GM18858 (cell line): ENCODE measurements at regions not wholly inside any gene's neighbourhood (a gene's known extent, or its start where the extent isn't known, plus 50 kb on each side); places are given as distances from the start of the nearest gene placed in this dataset.
"Not testable (repeated sequence)": the region's sequence is repeated elsewhere in the genome, so short reads cannot be mapped to it uniquely, and the experiment has no call there.

Experiments used
- ATAC-seq: cut with Tn5 transposase; IDR thresholded peaks from one replicate; pipeline ENCODE4 v1.9.1; 2021; ENCODE audit not compliant: unreplicated experiment

DNA sequence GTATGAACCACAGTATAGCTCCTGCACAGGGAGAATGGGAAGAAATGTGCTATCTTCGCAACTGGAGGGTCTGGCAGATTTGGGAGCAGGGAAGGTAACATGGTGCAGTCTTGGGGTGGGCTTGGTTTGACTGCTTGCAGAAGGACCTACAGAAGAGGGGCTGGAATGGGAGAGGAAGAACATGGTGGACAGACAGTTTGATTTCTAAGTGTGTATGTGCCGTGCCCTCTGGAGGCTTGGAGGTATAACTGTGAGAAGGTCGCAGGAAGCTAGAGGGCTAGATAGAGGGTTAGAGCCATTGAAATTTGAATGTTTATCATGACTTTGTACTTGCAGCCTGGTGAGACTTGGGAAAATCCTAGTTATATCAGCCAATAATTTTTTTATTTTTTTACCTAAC is 169.2 kb downstream of the SQOR start:
- ATAC-seq = no peak

DNA sequence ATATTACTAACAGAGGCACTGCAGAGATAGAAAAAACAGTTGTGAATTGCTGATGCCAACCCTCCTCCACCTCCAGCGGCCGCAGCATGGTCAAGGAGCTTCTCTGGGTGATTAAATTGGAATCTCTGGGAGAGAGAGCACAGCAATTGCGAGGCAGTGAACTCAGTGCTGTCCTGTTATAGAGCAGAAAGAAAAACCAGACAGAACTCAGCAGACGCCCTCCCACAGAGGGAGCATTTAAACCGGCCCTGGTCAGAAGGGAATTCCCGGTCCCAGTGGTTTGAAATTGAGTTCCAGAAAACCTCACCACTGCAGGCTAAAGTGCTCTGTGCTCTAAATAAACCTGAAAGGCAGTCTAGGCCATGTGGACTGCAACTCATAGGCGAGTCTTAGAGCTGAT is 175.4 kb downstream of the SQOR start:
- ATAC-seq = no peak

GRCh38 chr15:45812200-45812599 is 177.4 kb downstream of the SQOR start:
- ATAC-seq = no peak

DNA sequence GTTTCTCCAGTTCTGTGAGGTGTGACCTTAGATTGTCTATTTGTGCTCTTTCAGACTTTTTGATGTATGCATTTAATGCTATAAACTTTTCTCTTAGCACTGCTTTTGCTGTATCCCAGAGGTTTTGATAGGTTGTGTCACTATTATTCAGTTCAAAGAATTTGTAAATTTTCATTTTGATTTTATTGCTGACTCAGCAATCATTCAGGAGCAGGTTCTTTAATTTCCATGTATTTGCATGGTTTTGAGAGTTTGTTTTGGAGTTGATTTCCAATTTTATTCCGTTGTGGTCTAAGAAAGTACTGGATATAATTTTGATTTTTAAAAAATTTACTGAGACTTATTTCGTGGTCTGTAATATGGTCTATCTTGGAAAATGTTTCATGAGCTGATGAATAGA is 182.7 kb downstream of the SQOR start:
- ATAC-seq = not testable (repeated sequence)

GRCh38 chr15:45821390-45821789 is 186.6 kb downstream of the SQOR start:
- no peak for ATAC-seq

DNA sequence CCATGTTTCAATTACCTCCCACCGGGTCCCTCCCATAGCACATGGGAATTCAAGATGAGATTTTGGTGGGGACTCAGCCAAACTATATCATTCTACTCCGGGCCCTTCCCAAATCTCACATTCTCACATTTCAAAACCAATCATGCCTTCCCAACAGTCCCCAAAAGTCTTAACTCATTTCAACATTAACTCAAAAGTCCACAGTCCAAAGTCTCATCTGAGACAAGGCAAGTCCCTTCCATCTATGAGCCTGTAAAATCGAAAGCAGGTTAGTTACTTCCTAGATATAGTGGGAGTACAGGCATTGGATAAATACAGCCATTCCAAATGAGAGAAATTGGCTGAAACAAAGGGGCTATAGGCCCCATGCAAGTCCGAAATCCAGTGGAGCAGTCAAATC is 188.1 kb downstream of the SQOR start:
- ATAC-seq = not testable (repeated sequence)

DNA sequence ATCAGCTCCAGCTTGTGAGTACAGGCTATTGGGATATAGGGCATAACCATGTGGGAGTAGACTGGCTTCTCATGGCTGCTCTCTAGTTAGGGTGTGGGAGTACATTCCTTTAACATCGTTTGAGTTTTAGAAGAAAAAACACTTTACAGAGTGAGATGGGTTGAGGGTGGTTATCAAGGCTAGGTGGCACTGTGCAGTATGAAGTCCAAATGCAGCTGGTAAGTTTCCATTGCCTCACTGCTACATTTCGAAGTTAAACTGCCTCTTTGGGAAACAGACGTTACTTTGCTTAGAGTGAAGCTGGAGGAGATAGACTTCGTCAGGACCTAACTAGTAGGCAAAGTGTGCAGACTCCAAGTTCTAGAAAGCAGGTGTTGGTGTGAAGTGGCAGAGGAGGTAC is 192.4 kb downstream of the SQOR start:
- ATAC-seq = no peak

DNA sequence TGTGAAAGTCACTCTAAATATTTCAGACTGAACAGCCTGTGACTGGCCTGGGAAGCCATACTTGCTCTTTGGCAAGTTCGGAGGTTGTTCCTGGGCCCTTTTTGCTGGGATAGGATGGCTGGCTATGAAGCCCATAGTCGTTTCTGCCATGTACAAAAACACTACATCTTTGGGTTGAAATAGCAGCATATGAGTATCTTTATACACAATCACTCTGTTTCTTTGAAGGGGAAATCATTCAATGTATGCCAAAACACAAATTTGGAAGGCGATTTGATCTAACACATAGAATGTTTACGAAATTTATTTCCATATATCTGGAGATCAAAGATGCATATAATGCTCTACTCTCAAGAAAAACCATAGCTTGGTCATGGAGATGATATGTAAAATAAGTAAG is 192.9 kb downstream of the SQOR start:
- no peak for ATAC-seq

DNA sequence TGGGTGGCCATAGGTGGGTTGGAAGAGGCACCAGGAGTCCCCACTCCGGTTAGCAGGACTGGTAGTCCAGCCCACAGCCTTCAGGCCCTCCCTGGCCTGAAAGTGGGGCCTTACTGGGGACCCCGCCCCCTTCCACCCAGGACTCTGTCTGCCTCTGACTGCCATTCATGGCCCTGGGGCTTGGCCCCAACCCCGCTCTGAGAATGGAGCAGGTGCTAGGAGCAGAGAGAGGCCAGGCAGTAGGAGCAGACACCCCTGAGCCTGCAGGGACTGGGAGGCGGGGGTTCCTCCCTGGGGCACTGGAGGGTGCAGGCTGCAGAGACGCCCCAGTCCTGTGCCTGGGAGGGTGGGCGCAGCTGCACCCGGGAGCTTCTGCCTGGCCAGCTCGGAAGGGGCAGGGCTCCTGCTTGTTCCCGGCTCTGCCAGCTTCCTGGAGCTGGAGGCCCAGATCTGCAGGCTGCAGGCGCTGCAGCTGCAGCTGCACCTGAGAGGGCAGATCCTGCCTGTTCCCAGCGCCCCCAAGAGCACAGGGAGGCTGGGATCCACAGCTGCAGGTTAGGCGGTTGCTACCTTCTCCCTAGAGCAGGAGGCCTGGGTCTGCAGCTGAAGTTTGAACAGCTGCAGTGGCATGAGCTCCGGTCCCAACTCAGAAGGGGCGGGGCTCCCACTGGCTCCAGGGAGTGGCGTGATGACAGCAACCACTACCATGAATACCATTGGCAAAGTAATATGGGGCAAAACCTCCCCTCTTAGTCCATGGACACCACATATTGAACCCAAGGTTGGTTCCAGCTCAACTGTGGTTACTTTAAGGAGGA is 194.7 kb downstream of the SQOR start:
- no peak for ATAC-seq

DNA sequence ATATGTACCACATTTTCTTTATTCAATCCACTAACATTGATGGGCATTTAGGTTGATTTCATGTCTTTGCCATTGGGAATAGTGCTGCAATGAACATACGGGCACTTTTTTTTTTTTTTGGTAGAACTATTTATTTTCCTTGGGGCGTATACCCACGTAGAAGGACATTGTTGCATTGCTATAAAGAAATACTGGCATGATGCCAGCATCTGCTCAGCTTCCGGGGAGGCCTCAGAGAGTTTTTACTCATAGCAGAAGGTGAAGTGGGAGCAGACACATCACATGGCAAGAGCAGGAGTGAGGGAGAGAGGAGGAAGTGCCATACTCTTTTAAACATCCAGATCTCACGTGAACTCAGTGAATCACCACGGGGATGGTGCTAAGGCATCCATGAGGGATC is 197.0 kb downstream of the SQOR start:
- ATAC-seq = no peak

DNA sequence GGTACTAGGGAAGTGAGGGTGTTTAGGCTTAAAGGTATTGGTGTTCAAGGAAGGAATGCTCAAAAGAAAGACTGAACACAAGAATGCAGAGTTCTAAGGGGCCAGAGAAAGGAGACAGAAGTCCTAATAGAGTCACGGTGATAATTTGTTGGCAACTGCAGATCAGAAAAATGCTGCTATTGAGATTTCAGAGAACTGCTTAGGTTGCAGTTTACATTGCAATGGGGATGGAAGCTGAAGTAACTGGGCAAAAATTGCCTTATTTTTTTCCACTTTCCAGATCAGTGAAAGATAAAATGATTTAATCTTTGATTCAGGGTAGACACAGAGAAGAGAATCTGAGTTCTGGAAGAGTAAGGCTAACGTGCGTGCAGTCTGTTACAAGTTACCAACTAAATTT is 199.8 kb downstream of the SQOR start:
- no peak for ATAC-seq

GRCh38 chr15:45842151-45842550 is 207.3 kb downstream of the SQOR start:
- ATAC-seq = no peak

DNA sequence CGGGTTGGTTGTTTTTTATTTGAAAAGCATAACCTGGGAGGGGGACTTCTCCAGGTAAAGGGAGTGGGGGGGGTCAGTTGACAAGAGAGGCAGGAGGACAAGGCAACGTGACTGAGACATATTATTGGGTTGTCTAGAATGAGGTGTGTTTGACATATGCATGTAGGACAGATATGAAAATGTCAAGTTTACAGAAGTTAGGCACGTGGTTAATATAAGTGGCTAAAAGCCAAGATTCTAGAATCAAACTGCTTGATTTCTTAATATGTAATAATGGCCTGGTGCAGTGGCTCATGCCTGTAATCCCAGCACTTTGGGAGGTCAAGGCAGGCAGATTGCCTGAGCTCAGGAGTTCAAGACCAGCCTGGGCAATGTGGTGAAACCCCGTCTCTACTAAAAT is 212.8 kb downstream of the SQOR start:
- ATAC-seq = no peak

GRCh38 chr15:45849136-45849535 is 214.3 kb downstream of the SQOR start:
- no peak for ATAC-seq

- ATAC-seq = no peak
These were observed 219.8 kb downstream of the SQOR start for GRCh38 chr15:45854455-45855202.

GRCh38 chr15:45855210-45855906 is 220.5 kb downstream of the SQOR start:
- no peak for ATAC-seq

DNA sequence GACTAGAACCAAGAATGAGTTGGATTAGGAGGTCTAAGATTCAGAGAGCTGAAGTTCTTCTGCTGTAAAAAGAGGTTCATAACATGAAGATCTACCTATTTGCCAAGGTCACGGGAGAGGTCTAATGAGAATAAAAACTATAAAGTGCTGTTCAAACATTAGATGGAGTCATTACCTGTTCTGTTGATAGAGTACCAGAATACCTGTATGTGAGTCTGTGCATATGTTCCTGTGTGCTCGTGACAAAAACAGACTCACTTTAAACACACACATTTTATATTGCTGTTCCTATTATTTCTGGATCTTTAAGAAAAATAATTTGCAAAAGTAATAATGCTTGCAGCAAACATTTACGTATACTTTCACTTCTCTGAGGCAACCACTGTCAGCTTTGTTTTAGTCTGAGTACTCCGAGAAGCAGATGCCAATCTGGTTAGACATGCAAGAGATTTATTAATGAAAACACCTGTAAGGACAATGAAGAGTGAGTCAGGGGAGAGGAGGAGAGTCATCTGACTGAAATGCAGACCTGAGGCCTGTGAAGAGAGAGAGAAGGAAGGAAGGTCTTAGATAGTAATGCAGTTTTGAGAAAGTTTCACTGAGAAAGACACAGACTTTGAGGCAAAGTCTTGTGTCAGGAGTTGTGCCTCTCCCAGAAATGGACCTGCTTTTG is 221.2 kb downstream of the SQOR start:
- ATAC-seq = no peak

- no peak for ATAC-seq
These were observed 222.5 kb downstream of the SQOR start for GRCh38 chr15:45857291-45857690.

DNA sequence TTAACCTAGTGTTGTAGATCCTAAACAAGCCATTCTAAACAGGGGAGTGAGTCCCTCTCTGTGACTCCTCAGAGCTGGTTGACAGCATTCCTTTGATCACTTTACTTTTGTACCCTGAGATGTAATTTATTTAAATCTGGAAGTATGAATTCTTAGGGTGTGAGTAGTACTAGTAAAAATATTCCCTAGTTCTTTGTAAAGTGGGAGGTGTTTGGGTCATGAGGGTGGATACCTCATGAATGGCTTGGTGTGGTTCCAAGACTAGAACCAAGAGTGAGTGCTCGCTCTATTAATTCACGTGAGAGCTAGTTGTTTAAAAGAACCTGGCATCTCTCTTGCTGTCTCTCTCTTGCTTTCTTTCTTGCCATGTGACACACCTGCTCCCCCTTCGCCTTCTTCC is 223.7 kb downstream of the SQOR start:
- no peak for ATAC-seq

GRCh38 chr15:45862034-45862433 is 227.2 kb downstream of the SQOR start:
- ATAC-seq = no peak

DNA sequence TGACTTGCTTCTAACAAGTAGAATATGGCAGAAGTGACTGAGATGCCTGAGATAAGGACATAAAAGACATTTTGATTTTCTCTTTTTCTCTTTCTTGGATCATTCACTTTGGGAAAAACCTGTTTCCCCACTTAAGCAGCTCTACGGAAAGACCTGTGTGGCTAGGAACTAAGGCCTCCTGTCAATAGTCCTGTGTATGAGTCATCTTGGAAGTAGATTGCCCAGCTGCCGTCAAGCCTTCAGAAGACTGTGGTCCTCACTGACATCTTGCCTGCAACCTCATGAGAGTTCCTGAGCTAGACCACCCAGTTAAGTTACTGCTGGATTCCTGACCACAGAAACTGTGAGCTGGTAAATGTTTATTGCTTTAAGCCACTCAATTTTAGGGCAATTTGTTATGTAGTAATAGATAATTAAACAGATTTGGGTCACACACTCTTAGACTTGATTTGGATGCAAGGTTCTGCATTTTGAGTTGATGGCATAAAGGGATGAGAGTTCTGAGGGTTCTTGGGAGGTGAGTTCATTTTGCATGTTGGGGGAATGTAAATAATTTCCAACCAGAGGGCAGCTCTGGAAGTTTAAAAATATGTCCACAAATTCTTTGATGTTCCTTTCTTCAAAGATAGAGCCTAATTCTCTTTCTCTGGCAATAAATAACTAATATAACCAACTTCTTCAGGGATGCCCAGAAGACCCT is 229.2 kb downstream of the SQOR start:
- ATAC-seq = no peak
